HCT116 (cell line): ENCODE measurements at regions not wholly inside any gene's neighbourhood (a gene's known extent, or its start where the extent isn't known, plus 50 kb on each side); places are given as distances from the start of the nearest gene placed in this dataset.
"Not testable (repeated sequence)": the region's sequence is repeated elsewhere in the genome, so short reads cannot be mapped to it uniquely, and the experiment has no call there.

Experiments
- ATF3 ChIP-seq: IDR thresholded peaks from 2 replicates; pipeline ENCODE4 v1.6.1; 2012
- CTCF ChIP-seq, 3 experiments: fragments of 200-600 bp in 1 of 3; sonication (generic) in 1 of 3; IDR thresholded peaks in 2 of 3; conservative IDR thresholded peaks in 1 of 3; 2 replicates each; pipeline ENCODE4 v1.5.1; 2012 to 2017; ENCODE audit warnings: low read depth in 2 of 3, low read length in 2 of 3, antibody characterized with exemption in 1 of 3, borderline replicate concordance in 1 of 3, control low read depth in 1 of 3, mild to moderate bottlenecking in 1 of 3, mixed read lengths in 1 of 3, mixed run types in 1 of 3, moderate library complexity in 1 of 3; ENCODE audit not compliant: insufficient read depth in 1 of 3
- MAX ChIP-seq: IDR thresholded peaks from 2 replicates; pipeline ENCODE4 v1.6.1; 2012
- REST ChIP-seq: IDR thresholded peaks from 2 replicates; pipeline ENCODE4 v1.6.1; 2012; ENCODE audit warnings: low read depth
- ZFX ChIP-seq: fragments of 450-650 bp; IDR thresholded peaks from 2 replicates; pipeline ENCODE4 v1.6.1; 2017

GRCh38 chr4:9707936-9708335, 73.5 kb upstream of the DRD5 start:
- not testable (repeated sequence) for TF ChIP-seq ZFX; MAX; CTCF (IDR thresholded peaks at IDR 0.05 in 2 of 3, conservative IDR thresholded peaks at IDR 0.05 in 1 of 3; ENCODE audit: borderline replicate concordance in 1 of 3, insufficient read depth in 1 of 3, low read depth in 2 of 3, low read length in 2 of 3); ATF3; REST
